ENCODE measurements at regions not wholly inside any gene's neighbourhood (a gene's known extent, or its start where the extent isn't known, plus 50 kb on each side); places are given as distances from the start of the nearest gene placed in this dataset.

- intact Hi-C loops (cut with DNase I): no loop called here
- Histone ChIP-seq H3K9me3 (no peaks in the 10 kb centered on the region), H3K4me1 (no peaks in the 10 kb centered on the region), H3K4me3 (no peak overlapping the region), H3K27ac (no peak overlapping the region), H3K36me3 (no peaks in the 10 kb centered on the region), H3K27me3 (ENCODE audit: low read depth) (no peaks in the 10 kb centered on the region)
- ATAC-seq: no peak
- TF ChIP-seq CTCF (IDR thresholded peaks at IDR 0.05): no peak
- no peak for DNase-seq
Observed at GRCh38 chr9:10700291-10700690, 87.5 kb upstream of the PTPRD start.

- Histone ChIP-seq H3K4me3 (no peak overlapping the region), H3K27me3 (ENCODE audit: low read depth) (no peaks in the 10 kb centered on the region), H3K27ac (no peak overlapping the region), H3K4me1 (no peaks in the 10 kb centered on the region), H3K36me3 (no peaks in the 10 kb centered on the region), H3K9me3 (no peaks in the 10 kb centered on the region)
- ATAC-seq (no peak), DNase-seq (no peak)
- TF ChIP-seq CTCF (IDR thresholded peaks at IDR 0.05): no peak
- intact Hi-C loops (cut with DNase I): no loop called here
Observed at GRCh38 chr9:10700915-10701314, 88.1 kb upstream of the PTPRD start.

GRCh38 chr9:10701906-10702305 is 89.1 kb upstream of the PTPRD start:
- no peak overlapping the region for H3K27ac ChIP-seq
- H3K9me3 ChIP-seq: no peaks in the 10 kb centered on the region
- intact Hi-C loops (cut with DNase I): no loop called here
- ATAC-seq (no peak), DNase-seq (no peak)
- no peaks in the 10 kb centered on the region for H3K27me3 ChIP-seq (ENCODE audit: low read depth)
- H3K4me1 ChIP-seq: no peaks in the 10 kb centered on the region
- TF ChIP-seq CTCF (IDR thresholded peaks at IDR 0.05): no peak
- H3K36me3 ChIP-seq: no peaks in the 10 kb centered on the region
- H3K4me3 ChIP-seq: no peak overlapping the region

DNA sequence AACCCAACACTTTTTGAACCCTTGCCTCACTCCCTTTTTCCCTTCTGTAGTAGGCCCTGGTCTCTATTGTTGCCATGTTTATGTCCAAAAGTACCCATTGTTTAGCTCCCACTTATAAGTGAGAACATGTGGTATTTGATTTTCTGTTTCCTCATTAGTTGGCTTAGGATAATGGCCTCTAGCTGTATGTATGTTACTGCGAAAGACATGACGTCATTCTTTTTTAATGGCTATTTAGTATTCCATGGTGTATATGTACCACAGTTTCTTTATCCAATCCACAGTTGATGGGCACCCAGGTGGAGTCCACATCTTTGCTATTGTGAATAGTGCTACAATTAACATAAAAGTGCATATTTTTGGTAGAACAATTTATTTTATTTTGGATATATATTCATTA is 90.3 kb upstream of the PTPRD start:
- intact Hi-C loops (cut with DNase I): no loop called here
- ATAC-seq: no peak
- H3K4me3 ChIP-seq: no peak overlapping the region

DNA sequence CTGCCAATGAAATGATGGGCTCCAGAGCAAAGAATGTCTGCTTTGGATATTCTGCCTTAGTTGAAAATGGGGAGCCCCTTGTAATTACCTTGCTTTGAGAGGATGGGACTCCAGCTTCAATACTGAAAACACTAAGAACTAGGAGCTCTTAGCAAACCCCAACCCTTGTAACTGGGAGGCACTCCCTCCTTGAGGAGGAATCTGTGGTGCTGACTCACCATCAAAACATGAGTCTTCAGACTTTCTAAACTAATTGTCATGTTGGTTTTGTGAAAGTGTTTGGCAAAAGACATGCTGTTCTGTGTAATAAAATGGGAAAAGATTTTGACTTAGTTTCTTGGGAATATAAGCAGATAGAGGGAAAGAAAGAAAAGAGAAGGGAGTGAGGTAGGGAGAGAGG is 91.9 kb upstream of the PTPRD start:
- H3K27ac ChIP-seq: no peak overlapping the region
- no peaks in the 10 kb centered on the region for H3K4me1 ChIP-seq
- DNase-seq (no peak), ATAC-seq (peak; percentile 61 to 77)
- no peaks in the 10 kb centered on the region for H3K27me3 ChIP-seq (ENCODE audit: low read depth)
- H3K36me3 ChIP-seq: no peaks in the 10 kb centered on the region
- no peak for TF ChIP-seq CTCF (IDR thresholded peaks at IDR 0.05)
- no peaks in the 10 kb centered on the region for H3K9me3 ChIP-seq
- intact Hi-C loops (cut with DNase I): no loop called here
- no peak overlapping the region for H3K4me3 ChIP-seq

More for the DNA sequence above, 90.3 kb upstream of the PTPRD start:
- Histone ChIP-seq H3K36me3 (no peaks in the 10 kb centered on the region), H3K27ac (no peak overlapping the region), H3K4me1 (no peaks in the 10 kb centered on the region), H3K9me3 (no peaks in the 10 kb centered on the region), H3K27me3 (ENCODE audit: low read depth) (no peaks in the 10 kb centered on the region)
- no peak for TF ChIP-seq CTCF (IDR thresholded peaks at IDR 0.05)
- no peak for DNase-seq

DNA sequence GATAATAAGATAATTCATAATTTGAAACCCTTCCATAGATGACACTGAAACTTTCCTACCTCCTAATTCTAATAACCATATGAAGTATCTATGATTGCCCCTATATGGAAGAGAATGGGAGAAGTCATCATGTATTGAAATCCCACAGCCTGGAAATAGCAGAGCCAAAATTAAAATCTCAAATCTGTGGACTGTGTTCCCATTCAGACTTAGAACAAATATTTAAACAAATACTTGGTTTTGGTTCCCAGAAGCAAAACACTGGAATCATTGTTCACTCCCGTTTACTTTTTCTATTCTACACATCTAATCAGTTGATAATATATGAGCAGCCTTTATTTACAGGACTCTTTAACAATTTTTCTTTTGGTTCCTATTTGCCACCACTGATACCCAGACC is 92.6 kb upstream of the PTPRD start:
- ATAC-seq (peak in 1 of 2 donors; percentile 12), DNase-seq (no peak)
- no peaks in the 10 kb centered on the region for H3K4me1 ChIP-seq
- H3K4me3 ChIP-seq: no peak overlapping the region
- no peak overlapping the region for H3K27ac ChIP-seq
- no peaks in the 10 kb centered on the region for H3K9me3 ChIP-seq
- H3K36me3 ChIP-seq: no peaks in the 10 kb centered on the region
- intact Hi-C loops (cut with DNase I): no loop called here
- no peak for TF ChIP-seq CTCF (IDR thresholded peaks at IDR 0.05)
- no peaks in the 10 kb centered on the region for H3K27me3 ChIP-seq (ENCODE audit: low read depth)
